Large intestine (tissue), 3 donors: ENCODE measurements at regions not wholly inside any gene's neighbourhood (a gene's known extent, or its start where the extent isn't known, plus 50 kb on each side); places are given as distances from the start of the nearest gene placed in this dataset.

Experiments
- DNase-seq, 2 donors: peaks; one replicate each; pipeline versions ENCODE4 v3.0.0 to v3.0.0-alpha.2; 2013
- H3K27ac ChIP-seq: one replicate; pipeline ENCODE4 v1.5.1; 2013; ENCODE audit warnings: low read length
- H3K27me3 ChIP-seq: 2 replicates; pipeline ENCODE4 v1.6.1; 2013; ENCODE audit warnings: low read length; ENCODE audit not compliant: control insufficient read depth, insufficient read depth
- H3K36me3 ChIP-seq: 2 replicates; pipeline ENCODE4 v1.6.1; 2013; ENCODE audit warnings: low read length; ENCODE audit not compliant: control insufficient read depth, insufficient read depth
- H3K4me1 ChIP-seq: one replicate; pipeline ENCODE4 v1.6.1; 2013; ENCODE audit warnings: low read length; ENCODE audit not compliant: control insufficient read depth, insufficient read depth
- H3K4me3 ChIP-seq: one replicate; pipeline ENCODE4 v1.5.1; 2013; ENCODE audit warnings: low read length
- H3K9me3 ChIP-seq: one replicate; pipeline ENCODE4 v1.6.1; 2013; ENCODE audit warnings: mild to moderate bottlenecking, low read depth, low read length, moderate library complexity; ENCODE audit not compliant: control insufficient read depth
- WGBS: methylation state at CpG from one replicate; pipeline ENCODE4 v1.1.5; 2013; ENCODE audit warnings: low lambda C conversion rate; ENCODE audit not compliant: insufficient coverage; 5-methylcytosine and 5-hydroxymethylcytosine counted together

DNA sequence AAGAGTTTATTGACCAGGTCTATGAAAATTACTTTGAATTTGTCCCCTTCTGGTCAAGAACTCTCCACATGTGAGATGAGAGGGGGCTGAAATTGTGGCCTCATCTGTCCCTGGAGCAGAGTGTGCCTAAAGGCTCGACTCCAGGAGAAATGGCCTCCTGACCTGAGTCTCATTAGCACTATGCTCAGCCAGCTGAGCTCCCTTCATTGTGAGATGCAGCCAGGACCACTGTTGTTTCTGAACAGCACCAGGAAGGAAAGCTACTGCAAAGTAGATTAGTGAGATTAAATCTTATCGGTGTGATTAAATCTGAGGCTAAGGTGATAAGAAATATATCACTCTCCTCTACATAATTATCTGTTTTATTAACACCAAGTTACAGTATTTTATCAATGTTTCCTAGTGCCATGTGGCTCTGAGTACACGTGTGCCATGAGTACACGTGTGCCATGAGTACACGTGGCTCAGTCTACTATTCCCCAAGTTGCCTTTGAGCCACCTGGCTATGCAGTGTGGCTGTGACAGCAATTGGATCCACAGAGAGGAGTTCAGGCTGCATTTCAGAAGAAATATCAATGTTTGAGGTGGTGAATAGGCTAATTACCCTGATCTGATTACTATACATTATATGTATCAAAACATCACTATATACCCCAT, 126.9 kb downstream of the IPMK start:
- DNase-seq = no peak
- Histone ChIP-seq H3K9me3 (no peaks in the 10 kb centered on the region), H3K4me3 (no peak overlapping the region), H3K27me3 (no peaks in the 10 kb centered on the region), H3K27ac (no peak overlapping the region), H3K36me3 (no peaks in the 10 kb centered on the region), H3K4me1 (no peaks in the 10 kb centered on the region)
- WGBS = 67% methylated on average over 1 of the region's 5 CpGs

DNA sequence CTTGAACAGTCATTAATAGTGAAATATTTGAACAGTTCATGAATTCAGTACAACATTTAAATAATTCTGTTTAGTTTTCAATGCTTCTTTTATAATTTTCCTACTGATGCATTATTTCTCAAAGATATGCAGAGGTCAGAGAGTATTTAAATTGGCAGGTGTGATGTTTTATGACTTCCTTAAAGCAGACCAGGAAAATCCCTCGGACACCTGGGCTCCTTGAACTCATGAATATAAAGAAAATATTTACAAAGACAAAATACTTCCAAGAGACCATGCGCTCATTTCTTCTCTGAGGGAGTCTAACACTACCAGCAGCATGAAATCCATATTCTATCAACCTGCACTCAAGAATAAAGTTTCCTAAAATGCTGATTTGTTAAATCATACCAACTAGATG, 127.6 kb downstream of the IPMK start:
- no peak overlapping the region for H3K4me3 ChIP-seq
- WGBS = 100% methylated on average over 1 of the region's 2 CpGs
- H3K27me3 ChIP-seq = no peaks in the 10 kb centered on the region
- no peaks in the 10 kb centered on the region for H3K4me1 ChIP-seq
- H3K9me3 ChIP-seq = no peaks in the 10 kb centered on the region
- DNase-seq = no peak
- H3K27ac ChIP-seq = no peak overlapping the region
- H3K36me3 ChIP-seq = no peaks in the 10 kb centered on the region

- no CpG with 5 or more reads among the region's 5 CpGs for WGBS
- Histone ChIP-seq H3K27me3 (no peaks in the 10 kb centered on the region), H3K36me3 (no peaks in the 10 kb centered on the region), H3K4me1 (no peaks in the 10 kb centered on the region), H3K9me3 (no peaks in the 10 kb centered on the region), H3K4me3 (no peak overlapping the region), H3K27ac (no peak overlapping the region)
- peak in 1 of 2 donors; percentile 4 for DNase-seq
Measured at GRCh38 chr10:58137813-58138212, 129.9 kb downstream of the IPMK start.

DNA sequence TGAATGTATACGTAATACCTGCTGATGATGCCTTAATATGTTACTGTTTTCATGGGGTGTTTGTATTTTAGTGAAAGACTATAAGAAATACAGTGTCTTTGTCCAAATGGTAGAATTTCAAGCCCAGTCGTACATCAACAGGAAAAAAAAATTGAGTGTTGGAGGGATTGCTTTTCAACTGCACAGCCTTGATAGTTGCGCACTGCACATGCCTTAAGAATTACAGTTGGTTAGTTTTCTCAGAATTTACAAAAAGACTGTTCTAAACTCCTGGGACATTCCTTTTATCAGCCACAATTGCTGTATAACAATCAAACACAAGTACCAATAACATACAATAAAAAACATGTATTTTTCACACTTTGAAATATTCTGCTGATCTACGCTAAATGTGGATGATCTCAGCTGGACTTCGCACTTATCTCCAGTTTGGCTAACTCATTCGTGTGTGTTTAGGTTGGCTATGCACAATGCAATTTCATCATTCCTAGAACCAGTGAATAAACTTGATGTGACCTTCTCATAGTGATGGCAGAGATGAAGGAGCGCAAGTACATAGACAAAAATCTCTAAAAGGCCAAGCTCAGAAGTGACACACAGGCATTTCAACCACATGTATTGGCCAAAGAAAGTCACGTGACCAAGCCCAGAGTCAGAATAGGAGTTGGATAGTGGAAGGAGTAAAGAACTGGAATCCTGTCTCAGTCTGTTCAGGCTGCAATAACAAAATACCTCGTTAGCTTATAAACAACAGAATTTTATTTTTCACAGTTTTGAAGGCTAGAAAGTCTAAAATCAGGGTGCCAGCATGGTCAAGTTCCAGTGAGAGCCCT, 152.3 kb downstream of the IPMK start:
- no peaks in the 10 kb centered on the region for H3K9me3 ChIP-seq
- H3K27me3 ChIP-seq = no peaks in the 10 kb centered on the region
- 90% methylated on average over 2 of the region's 9 CpGs for WGBS
- no peak overlapping the region for H3K27ac ChIP-seq
- H3K36me3 ChIP-seq = no peaks in the 10 kb centered on the region
- H3K4me1 ChIP-seq = no peaks in the 10 kb centered on the region
- H3K4me3 ChIP-seq = no peak overlapping the region
- DNase-seq = no peak

DNA sequence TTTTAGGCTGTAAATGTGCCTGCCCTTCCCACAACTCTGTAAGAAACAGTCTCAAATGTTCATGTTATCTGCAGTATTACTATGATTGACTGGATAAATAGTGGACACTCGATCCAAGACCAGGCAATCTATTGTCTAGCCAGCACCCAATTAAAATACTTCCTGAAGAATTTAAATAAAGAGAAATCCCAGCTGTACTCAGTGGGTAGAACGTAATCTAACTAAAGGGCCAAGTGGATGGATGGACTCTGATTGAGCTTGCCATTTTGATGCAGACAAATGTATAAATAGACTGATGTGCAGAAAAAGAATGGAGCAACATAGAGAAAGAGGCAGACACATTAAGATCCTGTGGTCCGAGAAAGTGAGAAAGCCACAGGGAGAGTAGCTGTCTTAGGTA, 158.0 kb downstream of the IPMK start:
- Histone ChIP-seq H3K4me3 (no peak overlapping the region), H3K9me3 (no peaks in the 10 kb centered on the region), H3K27ac (no peak overlapping the region), H3K4me1 (no peaks in the 10 kb centered on the region), H3K36me3 (no peaks in the 10 kb centered on the region), H3K27me3 (no peaks in the 10 kb centered on the region)
- DNase-seq = no peak
- WGBS = 71% methylated on average over 2 of the region's 3 CpGs

- Histone ChIP-seq H3K9me3 (no peaks in the 10 kb centered on the region), H3K4me1 (no peaks in the 10 kb centered on the region), H3K27ac (no peak overlapping the region), H3K4me3 (no peak overlapping the region), H3K36me3 (no peaks in the 10 kb centered on the region), H3K27me3 (no peaks in the 10 kb centered on the region)
- no peak for DNase-seq
- WGBS = no CpG with 5 or more reads among the region's 2 CpGs
Measured at GRCh38 chr10:58107506-58107905, 160.2 kb downstream of the IPMK start.

DNA sequence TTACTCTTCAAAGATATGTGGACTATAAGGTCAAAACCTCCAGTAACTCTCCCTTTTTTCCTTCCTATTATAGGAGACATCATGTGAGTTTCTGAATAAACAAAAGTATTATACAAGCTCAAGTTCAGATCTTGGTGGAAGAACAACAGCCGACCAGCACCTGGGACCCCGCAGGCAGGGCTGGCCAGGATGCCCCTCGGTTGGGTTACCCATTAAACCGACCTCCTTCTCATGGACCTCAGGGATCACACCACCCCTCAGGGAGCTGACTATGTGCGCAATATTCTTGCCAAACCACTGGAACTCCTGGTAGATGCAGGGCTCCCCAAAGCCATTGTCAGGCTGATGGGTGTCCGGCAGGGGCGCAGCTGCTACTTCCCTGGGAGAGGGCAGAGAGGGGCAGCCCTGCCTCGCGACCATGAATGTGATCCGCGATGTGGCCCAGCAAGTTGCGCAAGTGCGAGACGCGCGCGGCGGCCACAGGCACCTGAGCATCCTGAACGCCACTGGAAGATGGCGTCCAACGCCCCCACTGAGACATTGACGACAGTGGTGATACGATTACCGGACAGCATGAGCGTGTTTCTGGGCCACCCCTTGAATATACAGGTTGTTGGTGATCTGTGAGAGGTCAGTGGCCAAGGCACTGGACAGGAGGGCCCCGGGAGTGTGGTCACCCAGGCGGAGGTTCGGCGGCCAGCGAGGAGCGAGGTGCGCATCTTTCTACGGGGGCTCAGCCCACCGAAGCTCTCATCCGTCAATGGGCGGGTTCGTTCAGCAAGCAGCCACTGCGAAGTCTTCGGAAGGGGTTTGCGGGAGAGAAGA, 161.3 kb downstream of the IPMK start:
- Histone ChIP-seq H3K4me1 (no peaks in the 10 kb centered on the region), H3K4me3 (no peak overlapping the region), H3K36me3 (no peaks in the 10 kb centered on the region), H3K27ac (no peak overlapping the region), H3K9me3 (no peaks in the 10 kb centered on the region), H3K27me3 (no peaks in the 10 kb centered on the region)
- DNase-seq = no peak
- WGBS = no CpG with 5 or more reads among the region's 40 CpGs

DNA sequence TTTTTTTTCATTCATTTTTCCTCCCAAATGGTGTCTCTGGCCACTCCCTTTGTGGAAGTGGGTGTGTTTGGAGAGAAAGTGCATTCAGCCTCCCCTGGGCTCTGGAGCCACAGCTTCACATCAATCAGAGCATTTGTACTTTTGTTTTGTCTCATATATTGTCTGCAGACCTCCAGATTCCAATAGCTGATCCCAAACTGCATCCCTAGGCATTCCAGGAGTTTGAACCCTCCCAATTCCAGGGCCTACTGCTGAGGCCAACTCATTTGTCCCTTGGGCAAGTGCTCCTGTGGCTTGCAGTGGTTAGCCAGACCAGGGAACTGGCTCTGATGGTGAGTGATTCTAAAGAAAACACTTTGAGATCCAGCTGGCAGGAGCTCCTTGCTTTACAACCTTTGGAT, 163.3 kb downstream of the IPMK start:
- Histone ChIP-seq H3K27ac (no peak overlapping the region), H3K9me3 (no peaks in the 10 kb centered on the region), H3K27me3 (no peaks in the 10 kb centered on the region), H3K4me3 (no peak overlapping the region), H3K36me3 (no peaks in the 10 kb centered on the region), H3K4me1 (no peaks in the 10 kb centered on the region)
- DNase-seq = no peak

GRCh38 chr10:58102897-58103296, 164.8 kb downstream of the IPMK start:
- H3K4me3 ChIP-seq = no peak overlapping the region
- H3K4me1 ChIP-seq = no peaks in the 10 kb centered on the region
- no peak overlapping the region for H3K27ac ChIP-seq
- no peaks in the 10 kb centered on the region for H3K36me3 ChIP-seq
- no peak for DNase-seq
- H3K27me3 ChIP-seq = no peaks in the 10 kb centered on the region
- no peaks in the 10 kb centered on the region for H3K9me3 ChIP-seq
- no CpG with 5 or more reads among the region's 7 CpGs for WGBS

DNA sequence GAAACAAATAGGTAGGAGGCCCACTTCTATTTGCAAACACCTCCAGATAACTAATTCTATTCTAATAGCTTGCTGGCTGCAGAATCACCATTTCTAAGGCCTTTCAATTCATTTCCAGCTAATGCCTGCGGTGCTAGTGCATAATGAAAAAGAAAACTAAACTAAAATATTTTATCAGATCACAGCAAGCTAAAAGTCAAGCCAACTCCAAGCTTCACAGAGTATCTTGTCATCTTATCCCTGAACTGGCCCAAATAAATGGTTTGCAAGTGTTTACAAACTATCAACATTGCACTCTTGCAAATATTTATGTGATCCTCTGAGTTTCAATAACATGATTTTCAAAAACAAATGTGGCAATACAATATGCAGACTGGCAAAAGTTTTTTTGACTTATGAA, 166.0 kb downstream of the IPMK start:
- Histone ChIP-seq H3K27ac (no peak overlapping the region), H3K36me3 (no peaks in the 10 kb centered on the region), H3K4me1 (no peaks in the 10 kb centered on the region), H3K4me3 (no peak overlapping the region), H3K27me3 (no peaks in the 10 kb centered on the region), H3K9me3 (no peaks in the 10 kb centered on the region)
- DNase-seq = no peak
- no CpG with 5 or more reads among the region's 1 CpG for WGBS
